ENCODE measurements at regions not wholly inside any gene's neighbourhood (a gene's known extent, or its start where the extent isn't known, plus 50 kb on each side); places are given as distances from the start of the nearest gene placed in this dataset.
"Not testable (repeated sequence)": the region's sequence is repeated elsewhere in the genome, so short reads cannot be mapped to it uniquely, and the experiment has no call there.

DNA sequence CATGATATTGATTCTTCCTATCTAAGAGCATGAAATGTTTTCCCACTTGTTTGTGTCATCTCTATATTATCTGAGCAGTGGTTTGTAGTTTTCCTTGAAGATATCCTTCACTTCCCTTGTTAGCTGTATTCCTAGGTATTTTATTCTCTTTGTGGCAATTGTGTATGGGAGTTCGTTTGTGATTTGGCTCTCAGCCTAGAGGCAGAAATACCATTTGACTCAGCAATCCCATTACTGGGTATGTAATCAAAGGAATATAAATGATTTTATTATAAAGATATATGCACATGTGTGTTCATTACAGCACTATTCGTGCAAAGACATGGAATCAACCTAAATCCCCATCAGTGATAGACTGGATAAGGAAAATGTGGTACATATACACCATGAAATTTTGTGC lies 172.7 kb upstream of the IL15 start:
- no peak for DNase-seq

DNA sequence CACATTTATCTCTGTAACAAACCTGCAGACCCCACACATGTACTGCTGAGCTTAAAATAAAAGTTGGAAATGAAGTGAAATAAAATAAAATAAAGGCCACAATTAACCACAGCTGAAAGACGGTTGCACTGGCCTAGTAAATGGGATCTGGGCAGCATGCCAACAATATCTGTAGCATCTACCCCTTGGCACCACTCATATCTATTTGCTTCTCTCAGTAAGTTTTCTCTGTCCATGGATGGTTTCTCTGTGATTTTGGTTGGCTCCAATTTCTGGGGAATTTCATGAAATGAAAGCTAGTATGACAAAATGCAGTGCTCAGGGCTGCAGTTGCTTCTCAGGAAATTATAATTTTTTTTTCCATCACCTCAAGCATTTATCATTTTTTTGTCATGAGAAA lies 172.0 kb upstream of the IL15 start:
- DNase-seq: no peak

DNA sequence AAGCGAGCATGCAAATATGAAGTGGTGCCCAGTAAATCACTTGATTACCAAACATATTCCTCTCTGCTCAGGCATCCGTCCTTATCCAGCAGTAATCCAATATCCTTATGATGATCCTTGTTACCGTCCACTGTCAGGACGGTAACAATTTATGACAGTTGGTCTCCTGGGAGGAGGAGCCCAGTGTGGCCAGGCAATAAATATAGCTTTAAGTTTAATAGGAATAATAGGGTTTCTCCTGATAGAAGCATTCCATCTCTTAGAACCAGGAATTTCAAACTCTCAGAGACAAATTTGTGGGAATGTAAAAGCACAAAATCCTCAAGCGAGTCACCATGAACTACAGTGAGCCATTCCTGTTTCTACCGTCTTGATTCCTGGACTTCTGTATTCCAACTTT lies 171.2 kb upstream of the IL15 start:
- no peak for DNase-seq

DNA sequence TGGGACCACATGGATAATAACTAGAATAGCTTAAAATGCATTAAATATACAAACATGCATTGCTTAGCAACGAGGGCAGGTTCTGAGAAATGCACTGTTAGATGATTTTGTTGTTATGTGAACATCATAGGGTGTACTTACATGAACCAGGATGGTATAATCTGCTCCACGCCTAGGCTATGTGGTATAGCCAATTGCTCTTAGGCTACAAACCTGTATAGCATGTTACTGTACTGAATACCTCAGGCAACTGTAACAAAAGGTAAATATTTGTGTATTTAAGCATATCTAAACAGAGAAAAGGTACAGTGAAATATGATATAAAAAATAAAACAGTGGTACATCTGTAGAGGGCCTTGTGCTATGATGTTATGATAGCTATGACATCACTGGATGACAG lies 169.2 kb upstream of the IL15 start:
- no peak for DNase-seq

DNA sequence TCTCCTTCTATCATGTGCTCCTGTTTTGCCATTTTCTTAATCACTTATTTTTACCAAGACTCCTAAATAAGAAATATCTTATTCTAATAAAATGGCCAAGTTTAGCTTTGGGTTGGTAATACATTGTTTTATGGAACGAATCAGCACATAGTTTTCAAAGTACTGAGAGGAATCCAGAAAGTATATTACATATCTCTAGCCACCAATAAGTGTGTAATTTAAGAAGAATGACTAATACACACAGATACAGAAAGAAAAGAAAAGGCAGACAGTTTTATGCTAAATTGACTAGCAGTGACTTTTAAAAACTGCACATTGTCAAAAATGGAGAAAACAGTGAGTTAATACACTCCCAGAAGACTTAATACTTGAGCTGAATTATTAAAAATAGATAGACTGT lies 167.0 kb upstream of the IL15 start:
- DNase-seq: no peak

DNA sequence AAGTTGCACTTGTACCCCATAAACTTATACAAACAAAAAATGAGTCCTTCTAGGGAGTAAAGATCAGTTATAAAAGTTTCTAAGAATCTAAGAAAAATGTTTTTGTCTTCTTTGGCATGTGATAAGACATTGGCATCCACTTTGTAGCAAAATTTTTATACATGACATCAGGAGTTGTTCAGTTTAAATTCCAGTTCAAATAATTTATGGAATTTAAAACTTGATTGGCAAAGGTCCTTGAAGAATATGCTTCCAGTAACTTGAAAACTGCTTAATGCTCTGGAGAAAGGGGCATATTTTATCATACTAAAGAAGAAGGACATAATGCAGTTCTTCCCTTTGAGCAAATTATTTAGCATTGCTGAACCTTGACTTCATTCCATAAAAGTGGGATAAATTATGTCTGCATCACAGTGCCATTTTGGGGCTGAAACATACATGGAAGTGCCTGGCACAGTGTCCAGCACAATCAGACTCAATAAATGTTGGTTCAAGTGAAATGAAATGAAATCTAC lies 163.3 kb upstream of the IL15 start:
- DNase-seq: no peak

DNA sequence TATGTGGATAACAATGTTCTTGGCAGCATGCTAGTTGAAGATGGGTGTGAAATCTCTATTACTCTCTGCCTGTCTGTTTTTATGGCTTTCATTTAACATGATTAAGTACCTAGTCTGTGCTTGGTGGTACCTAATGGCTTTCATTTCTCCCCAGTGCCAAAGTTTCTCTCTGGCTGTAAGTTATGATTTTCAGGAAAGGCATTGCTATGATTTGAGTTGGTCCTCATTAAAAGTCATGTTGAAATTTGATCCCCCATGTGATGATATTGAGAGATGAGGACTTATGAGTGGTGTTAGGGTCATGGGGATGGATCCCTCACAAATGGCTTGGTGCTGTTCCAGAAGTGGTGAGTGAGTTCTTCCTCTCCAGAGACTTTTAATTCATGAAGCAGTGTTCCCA lies 162.4 kb upstream of the IL15 start:
- DNase-seq: peak; percentile 42

DNA sequence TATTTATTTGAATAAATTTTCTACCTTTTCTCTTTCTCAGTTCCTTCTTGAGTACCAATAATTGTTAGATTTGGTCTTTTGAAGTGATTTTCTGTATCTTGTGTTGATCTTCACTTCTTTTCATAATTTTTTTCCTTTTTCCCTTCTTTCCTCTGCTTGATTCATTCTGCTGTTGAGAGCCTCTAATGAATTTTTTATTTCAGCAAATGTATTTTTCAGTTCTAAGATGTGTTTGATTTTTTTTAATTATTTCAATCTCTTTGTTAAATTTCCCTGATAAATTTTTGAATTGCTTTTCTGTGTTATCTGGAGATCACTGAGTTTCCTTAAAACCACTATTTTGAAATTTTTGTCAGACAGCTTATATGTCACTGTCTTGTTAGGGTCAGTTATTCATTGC lies 155.4 kb upstream of the IL15 start:
- no peak for DNase-seq

DNA sequence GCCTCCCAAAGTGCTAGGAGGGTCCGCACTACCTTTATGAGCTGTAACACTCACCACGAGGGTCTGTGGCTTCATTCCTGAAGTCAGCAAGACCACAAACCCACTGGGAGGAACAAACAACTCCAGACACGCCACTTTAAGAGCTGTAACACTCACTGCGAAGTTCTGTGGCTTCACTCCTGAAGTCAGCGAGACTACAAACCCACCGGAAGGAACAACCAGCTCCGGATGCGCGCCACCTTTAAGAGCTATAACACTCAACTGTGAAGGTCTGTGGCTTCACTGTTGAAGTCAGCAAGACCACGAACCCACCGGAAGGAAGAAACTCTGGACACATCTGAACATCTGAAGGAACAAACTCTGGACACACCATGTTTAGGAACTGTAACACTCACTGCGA lies 152.1 kb upstream of the IL15 start:
- DNase-seq: not testable (repeated sequence)

DNA sequence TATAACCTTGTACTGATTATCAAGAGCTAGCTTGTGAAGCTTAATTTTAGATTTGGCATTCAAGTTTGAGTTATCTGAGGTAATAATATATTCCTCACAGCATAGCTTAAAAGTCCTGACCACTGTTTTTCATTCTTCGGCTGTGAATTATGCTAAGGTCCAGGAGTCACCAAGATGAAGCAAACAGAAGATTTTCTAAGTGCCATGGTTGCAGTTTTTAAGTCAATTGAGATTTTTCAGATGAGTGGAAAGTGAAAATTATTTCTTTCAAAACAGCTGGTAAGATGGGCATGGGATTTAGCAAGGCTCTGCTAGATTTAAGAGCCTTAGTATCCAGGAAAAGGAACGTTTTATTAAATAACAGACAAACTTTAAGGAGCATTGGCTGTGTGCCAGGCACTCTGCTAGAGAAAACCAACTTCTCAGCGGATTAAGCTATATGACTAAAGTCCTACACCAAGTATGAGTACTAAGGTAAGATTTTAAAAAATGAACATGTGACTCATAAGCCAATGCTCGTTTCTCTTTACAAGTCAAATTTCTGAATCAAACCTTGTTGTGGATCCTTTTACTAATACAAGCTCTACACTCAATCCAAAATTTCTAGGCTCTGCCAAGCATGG lies 149.9 kb upstream of the IL15 start:
- peak; percentile 72 for DNase-seq

DNA sequence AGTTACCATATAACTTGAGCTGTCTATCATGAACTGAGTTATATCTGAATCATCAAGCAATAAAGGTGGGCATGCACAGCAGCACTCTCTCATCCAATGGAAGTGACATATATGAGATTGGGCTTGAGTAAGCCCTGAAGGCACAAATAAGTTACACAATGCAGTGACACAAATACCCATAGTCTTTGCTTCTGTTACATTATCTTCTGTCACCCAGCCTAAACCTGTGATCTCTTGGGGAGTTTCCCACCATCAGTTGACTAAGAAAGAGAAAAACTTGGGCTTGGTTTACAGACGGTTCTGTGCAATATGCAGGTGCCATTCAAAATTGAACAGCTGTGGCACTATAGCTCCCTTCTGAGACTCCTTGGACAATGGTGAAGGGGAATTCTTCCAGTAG lies 138.8 kb upstream of the IL15 start:
- no peak for DNase-seq

DNA sequence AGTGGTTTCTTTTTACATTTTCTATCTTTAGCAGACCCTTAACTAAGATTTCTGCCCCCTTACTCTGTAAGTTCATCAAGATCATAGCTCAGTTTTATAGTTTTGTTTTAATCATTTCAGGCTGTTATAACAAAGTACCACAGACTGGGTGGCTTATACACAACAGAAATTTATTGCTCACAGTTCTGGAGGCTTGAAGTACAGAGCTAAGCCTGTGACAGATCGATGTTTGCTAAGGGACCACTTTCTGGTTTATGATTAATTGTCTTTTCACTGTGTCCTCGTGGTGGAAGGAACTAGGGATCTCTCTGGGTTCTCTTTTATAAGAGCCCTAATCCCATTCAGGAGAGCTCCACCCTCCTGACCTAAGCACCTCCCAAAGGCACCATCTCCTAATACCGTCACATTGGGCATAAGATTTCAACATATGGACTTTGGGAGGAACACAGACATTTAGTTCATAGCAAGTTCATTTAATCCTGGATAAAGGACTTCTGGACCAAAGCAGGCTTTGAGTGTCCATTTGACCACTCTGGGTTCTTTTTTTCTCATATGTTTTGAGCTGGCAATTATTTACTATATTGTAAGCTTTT lies 137.0 kb upstream of the IL15 start:
- no peak for DNase-seq

DNA sequence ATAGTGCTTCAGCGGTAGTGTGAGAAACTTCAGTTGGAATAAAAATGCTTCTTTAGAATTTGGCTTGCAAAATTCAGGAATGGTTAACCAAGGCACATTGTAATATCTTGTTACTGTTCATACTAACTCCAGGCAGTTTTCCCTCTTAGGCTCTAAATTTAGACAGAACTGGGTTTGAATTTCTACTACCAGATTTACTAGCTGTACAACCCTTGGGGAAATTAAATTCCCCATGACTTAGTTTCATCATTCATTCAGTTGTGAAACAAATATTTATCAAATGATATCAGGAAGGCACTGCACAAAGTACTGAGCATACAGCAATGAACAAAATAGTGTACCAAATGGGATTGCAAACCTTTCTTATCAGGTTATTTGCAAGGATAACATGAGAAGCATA lies 135.0 kb upstream of the IL15 start:
- DNase-seq: no peak

DNA sequence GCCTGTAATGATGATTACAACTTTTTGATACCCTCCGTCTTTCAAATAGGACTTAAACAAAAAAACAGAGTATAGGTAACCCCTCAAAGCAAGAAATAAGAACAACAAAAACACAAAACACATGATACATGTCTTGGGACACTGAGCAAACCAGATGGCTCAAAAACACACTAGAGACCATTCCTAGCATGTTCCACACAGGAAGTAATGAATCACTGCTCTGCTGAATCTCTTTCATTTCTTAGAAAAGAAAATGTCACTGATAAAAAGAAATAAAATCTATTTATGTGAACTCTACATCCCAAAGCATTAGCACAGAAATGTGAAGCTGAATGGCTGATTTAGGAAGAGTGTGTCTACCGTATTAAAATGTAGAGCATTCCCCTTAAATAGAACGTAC lies 134.5 kb upstream of the IL15 start:
- DNase-seq: peak; percentile 37

DNA sequence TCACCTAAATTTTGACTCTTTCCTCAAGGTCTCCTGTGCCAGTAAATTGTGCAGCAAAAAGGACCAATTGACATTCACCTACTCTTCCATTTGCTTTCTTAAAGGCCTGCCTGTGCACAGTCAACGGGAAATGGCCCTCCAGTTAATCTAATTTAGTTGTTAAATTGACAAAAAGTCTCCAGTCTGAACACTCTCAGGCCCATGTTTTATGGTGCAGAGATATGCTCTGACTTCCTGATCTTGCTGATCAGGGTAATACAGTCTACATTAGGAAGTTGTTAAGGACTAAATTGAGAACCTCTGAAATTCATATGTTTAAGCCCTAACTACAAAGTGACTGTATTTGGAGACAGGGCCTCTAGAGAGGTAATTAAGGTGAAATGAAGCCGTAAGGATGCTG lies 133.6 kb upstream of the IL15 start:
- no peak for DNase-seq

DNA sequence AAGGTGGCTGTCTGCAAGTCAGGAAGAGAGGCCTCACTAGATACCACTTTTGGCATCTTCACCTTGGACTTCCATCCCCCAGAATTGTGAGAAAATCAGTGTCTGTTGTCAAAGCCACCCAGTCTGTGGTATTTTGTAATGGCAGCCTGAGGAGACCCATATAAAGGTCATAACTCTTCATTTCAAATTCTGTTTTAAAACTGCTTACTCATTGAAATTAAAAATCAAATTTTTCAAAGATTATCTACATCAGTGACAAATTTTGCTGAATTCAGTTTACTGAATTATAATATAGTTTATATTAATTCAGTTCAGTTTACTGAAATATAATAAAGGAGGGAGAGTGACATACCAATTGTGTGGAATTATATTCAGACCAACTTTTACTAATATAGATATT lies 133.1 kb upstream of the IL15 start:
- DNase-seq: no peak

DNA sequence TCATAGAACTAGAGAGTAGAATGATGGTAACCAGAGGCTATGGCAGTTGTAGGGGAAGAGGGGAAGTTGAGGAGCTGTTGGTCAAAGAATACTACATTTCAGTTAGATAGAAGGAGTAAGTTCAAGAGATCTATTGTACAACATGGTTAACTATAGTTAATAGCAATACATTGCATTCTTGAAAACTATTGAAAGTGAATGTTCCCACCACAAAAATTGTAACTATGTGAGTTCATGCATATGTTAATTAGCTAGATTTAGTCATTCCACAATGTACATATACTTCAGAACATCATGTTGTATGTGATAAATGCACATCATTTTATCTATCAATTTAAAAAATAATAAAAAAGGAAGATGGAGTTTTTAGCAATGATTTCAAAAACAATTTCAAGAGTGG lies 125.3 kb upstream of the IL15 start:
- peak; percentile 15 for DNase-seq

DNA sequence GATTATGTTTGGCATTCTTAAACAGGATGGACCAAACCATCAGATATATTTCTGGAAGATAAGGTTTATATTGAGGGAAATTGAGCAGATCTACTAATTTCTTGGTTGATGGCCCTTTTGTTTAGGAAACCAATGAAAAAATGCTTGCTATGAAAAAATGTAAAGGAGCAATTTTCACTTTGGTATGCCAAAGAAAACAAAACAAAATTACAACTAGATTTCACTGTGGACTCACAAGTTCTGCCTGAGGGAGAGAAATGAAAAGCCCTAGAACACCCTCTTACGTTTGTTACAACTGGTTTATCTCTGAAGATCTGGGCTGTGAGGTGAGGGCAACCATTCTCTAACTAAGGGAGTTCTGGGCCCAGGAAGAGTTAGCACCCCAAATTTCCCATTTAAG lies 122.5 kb upstream of the IL15 start:
- peak; percentile 11 for DNase-seq

DNA sequence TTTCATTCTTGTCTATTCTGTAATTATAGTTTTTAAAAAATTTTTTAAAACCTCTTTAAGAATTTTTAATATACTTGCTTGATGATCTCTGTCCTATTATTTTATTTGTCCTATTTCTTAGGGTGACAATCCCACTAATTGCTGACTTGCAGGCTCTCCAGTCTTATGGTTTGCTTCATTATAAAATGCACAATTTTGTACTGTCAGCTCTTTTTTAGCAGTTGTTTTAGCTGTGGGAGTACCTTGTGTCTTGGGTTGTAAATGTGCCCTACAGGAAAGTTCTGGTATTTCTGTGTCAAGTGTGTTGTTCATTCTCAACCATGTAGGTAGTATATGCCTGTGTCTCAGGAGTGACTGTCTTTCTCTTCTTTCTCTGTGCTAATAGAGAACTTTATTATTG lies 118.2 kb upstream of the IL15 start:
- DNase-seq: no peak

DNA sequence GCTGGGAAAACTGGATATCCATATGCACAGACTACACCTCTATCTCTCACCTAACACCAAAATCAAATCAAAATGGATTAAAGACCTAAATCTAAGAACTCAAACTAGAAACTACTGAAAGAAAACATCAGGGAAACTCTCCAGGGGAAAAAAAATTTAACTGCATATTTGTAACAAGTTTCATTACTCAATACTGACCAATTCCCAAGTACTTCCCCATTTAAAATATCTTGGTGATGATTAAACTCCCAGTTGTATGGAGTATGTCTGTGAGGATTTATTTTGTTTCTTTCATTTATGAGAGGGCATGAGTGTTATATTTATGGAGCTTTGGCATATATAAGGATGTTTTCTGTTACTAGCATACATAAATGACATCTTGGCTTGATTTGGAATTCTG lies 112.3 kb upstream of the IL15 start:
- DNase-seq: peak; percentile 44

DNA sequence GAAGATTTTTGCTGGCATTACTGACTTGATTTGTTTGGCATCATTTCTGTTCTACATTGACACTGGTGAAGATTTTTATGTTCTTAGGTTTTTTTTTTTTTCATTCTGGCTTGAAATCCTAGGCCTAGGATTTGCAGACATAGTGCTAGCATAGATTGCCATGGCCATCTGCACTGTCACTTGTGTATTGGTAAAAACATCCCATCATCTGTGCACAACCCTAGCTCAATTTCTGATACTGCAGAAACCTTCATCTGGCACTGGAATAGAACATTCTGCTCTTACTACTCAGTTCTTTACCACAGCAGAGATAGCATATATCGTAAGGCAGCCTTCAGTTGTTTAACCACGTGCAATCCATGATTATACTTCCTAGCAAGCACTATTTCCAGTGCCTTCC lies 111.5 kb upstream of the IL15 start:
- no peak for DNase-seq

DNA sequence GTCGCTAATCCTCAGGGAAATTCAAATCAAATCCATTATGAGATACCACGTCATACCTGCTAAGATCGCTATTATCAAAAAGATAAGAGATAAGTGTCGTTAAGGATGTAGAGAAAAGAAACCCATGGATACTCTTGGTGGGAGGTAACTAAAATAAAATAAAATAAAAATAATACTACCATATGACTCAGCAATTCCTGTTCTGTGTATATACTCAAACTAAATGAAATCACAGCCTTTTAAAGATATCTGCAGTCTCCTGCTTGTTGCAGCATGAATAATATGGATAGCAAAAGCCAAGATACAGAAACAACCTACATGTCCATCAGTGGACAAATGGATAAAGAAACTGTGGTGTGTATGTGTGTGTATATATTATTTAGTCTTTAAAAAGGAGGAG lies 105.8 kb upstream of the IL15 start:
- DNase-seq: no peak

DNA sequence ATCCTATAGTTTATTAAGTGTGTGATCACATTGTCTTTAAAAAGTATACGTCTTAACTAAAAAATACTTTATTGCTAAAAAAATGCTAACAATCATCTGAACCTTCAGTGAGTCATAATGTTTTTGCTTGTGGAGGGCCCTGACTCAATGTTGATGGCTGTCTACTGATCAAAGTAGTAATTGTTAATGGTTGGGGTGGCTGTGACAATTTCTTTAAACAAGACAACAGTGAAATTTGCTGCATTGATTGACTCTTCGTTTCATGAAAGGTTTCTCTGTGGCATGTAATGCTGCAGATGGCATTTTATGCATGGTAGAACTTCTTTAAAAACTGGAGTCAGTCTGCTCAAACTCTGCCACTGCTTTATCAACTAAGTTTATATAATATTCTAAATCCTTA lies 101.4 kb upstream of the IL15 start:
- DNase-seq: no peak

DNA sequence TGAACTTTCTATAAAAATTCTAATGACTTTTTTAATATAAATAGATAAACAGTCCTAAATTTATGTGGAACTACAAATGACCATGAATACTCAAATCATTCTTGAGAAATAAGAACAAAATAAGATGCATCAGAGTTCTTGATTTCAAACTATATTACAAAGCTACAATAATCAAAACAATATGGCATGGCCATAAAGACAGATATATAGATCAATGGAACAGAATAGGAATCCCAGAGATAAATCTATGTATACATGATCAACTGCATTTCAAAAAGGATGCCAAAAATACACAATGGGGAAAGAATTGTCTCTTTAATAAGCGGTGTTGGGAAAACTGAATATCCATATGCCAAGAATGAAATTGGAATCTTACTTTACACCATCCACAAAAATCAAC lies 98.4 kb upstream of the IL15 start:
- no peak for DNase-seq

DNA sequence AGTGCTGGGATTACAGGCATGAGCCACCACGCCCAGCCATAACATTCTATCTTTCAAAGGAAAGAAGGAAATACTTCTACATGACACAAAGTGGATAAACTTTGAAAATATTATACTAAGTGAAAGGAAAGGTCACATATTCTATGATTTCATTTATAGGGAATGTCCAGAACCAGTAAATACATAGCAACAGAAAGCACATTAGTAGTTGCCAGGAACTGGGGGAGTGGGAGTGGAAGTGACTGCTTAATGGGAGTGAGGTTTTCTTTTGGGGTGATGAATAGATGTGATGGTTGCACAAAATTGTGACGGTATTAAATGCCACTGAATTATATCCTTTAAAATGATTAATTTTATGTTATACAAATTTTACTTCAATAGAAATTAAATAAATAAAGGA lies 95.7 kb upstream of the IL15 start:
- DNase-seq: peak; percentile 35
